Colonic mucosa (tissue), 4 donors: ENCODE measurements at regions not wholly inside any gene's neighbourhood (a gene's known extent, or its start where the extent isn't known, plus 50 kb on each side); places are given as distances from the start of the nearest gene placed in this dataset.

Experiments
- DNase-seq: peaks from one replicate; pipeline ENCODE4 v3.0.0-alpha.2; 2020
- H3K27ac ChIP-seq: fragments of 200-600 bp; one replicate; pipeline ENCODE4 v1.8.0; 2021
- H3K27me3 ChIP-seq: fragments of 200-600 bp; one replicate; pipeline ENCODE4 v1.8.0; 2021
- H3K36me3 ChIP-seq: fragments of 200-600 bp; one replicate; pipeline ENCODE4 v1.8.0; 2021
- H3K4me1 ChIP-seq: fragments of 200-600 bp; one replicate; pipeline ENCODE4 v1.8.0; 2021; ENCODE audit warnings: mild to moderate bottlenecking
- H3K4me3 ChIP-seq: fragments of 200-600 bp; one replicate; pipeline ENCODE4 v1.8.0; 2021
- H3K9ac ChIP-seq, 2 donors: one replicate each; pipeline ENCODE4 v1.7.0; 2013; ENCODE audit warnings: control low read depth in 2 of 2, low read depth in 2 of 2, low read length in 2 of 2
- H3K9me3 ChIP-seq: fragments of 200-600 bp; one replicate; pipeline ENCODE4 v1.8.0; 2021
- intact Hi-C: fragments of 100-400 bp; cut with DNase I; formaldehyde crosslinking; loops from one replicate; pipeline ENCODE4 v1.14.1; 2022
- TF ChIP-seq, protein P1 (sequence below): fragments of 200-600 bp; IDR thresholded peaks from one replicate; pipeline ENCODE4 v1.8.0; 2022; ENCODE audit warnings: antibody characterized with exemption, mild to moderate bottlenecking
- donor health status: healthy.
- donor health status: DM: no; HTN: no; CAD: no.
- donor health status: DM: no; HTN: no; CAD: no.

DNA sequence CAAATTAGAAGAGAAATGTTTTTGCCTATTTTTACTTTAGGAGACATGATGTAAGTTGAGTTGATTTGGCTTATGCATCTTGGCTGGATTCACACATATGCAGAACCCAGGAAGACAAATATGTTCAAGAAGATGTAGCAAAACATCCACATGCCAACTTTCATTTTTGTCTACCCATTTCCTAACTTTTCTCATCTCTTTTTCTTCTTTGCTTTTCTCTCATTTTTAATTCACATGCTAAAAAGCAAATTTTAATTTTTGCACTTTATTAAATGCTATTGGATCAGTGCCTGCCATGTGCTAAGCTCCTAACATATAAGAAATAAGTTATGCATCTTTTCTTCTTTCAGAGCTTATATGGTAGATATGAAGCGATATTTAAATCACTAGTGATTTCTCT lies 143.7 kb upstream of the GRM3 start:
- intact Hi-C loops: no loop called here
- TF ChIP-seq, protein P1, sequence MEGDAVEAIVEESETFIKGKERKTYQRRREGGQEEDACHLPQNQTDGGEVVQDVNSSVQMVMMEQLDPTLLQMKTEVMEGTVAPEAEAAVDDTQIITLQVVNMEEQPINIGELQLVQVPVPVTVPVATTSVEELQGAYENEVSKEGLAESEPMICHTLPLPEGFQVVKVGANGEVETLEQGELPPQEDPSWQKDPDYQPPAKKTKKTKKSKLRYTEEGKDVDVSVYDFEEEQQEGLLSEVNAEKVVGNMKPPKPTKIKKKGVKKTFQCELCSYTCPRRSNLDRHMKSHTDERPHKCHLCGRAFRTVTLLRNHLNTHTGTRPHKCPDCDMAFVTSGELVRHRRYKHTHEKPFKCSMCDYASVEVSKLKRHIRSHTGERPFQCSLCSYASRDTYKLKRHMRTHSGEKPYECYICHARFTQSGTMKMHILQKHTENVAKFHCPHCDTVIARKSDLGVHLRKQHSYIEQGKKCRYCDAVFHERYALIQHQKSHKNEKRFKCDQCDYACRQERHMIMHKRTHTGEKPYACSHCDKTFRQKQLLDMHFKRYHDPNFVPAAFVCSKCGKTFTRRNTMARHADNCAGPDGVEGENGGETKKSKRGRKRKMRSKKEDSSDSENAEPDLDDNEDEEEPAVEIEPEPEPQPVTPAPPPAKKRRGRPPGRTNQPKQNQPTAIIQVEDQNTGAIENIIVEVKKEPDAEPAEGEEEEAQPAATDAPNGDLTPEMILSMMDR: no peak
- no peak for DNase-seq
- no peak overlapping the region for H3K27ac ChIP-seq
- no peaks in the 10 kb centered on the region for H3K9me3 ChIP-seq
- no peak overlapping the region for H3K4me3 ChIP-seq
- no peak overlapping the region for H3K9ac ChIP-seq
- no peaks in the 10 kb centered on the region for H3K27me3 ChIP-seq
- no peaks in the 10 kb centered on the region for H3K36me3 ChIP-seq
- H3K4me1 ChIP-seq: no peaks in the 10 kb centered on the region

- Histone ChIP-seq H3K9ac (no peak overlapping the region), H3K4me1 (no peaks in the 10 kb centered on the region), H3K36me3 (no peaks in the 10 kb centered on the region), H3K27ac (no peak overlapping the region), H3K4me3 (no peak overlapping the region), H3K9me3 (no peaks in the 10 kb centered on the region), H3K27me3 (no peaks in the 10 kb centered on the region)
- TF ChIP-seq, protein P1: no peak
- intact Hi-C loops: no loop called here
- DNase-seq: no peak
Observed at GRCh38 chr7:86485827-86486226, 157.9 kb upstream of the GRM3 start.

GRCh38 chr7:86479144-86479543 lies 164.6 kb upstream of the GRM3 start:
- H3K4me1 ChIP-seq: no peaks in the 10 kb centered on the region
- H3K27me3 ChIP-seq: no peaks in the 10 kb centered on the region
- no peak overlapping the region for H3K4me3 ChIP-seq
- no peak for DNase-seq
- intact Hi-C loops: no loop called here
- no peak overlapping the region for H3K27ac ChIP-seq
- TF ChIP-seq, protein P1: no peak
- no peaks in the 10 kb centered on the region for H3K9me3 ChIP-seq
- no peaks in the 10 kb centered on the region for H3K36me3 ChIP-seq
- H3K9ac ChIP-seq: no peak overlapping the region

DNA sequence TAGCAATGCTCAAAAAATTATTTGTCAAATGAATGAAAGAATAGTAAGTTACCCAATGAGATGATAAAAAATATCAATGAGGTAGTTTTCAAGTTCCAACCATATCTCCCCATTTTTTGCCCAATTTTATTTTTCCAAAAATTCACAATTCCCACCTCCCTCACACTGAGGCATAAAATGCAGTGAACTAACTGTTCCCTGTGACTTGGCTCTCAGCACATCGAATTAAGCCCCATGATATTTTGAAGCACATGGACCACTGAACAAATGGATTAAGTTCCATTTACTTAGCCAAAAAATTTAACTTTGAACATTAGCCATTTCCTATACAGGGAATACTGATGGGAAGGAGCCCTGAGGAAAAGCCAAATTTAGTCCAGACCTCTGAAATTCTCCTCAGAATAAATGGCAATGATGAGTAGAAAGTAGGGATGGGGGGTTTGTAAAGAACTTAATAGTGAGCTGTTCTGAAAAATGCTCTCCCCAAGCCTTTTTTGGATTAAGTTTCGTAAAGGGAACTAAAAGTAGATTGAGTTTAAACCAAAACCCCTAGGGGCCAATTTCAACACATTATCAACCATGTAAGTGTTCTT lies 166.3 kb upstream of the GRM3 start:
- Histone ChIP-seq H3K36me3 (no peaks in the 10 kb centered on the region), H3K4me3 (no peak overlapping the region), H3K4me1 (no peaks in the 10 kb centered on the region), H3K9me3 (no peaks in the 10 kb centered on the region), H3K27me3 (no peaks in the 10 kb centered on the region), H3K27ac (no peak overlapping the region), H3K9ac (no peak overlapping the region)
- intact Hi-C loops: no loop called here
- DNase-seq: no peak
- TF ChIP-seq, protein P1: no peak

GRCh38 chr7:86470763-86471162 lies 172.9 kb upstream of the GRM3 start:
- TF ChIP-seq, protein P1: no peak
- intact Hi-C loops: no loop called here
- H3K27ac ChIP-seq: no peak overlapping the region
- H3K4me1 ChIP-seq: no peaks in the 10 kb centered on the region
- H3K9me3 ChIP-seq: no peaks in the 10 kb centered on the region
- H3K9ac ChIP-seq: no peak overlapping the region
- no peak for DNase-seq
- H3K27me3 ChIP-seq: no peaks in the 10 kb centered on the region
- H3K36me3 ChIP-seq: no peaks in the 10 kb centered on the region
- no peak overlapping the region for H3K4me3 ChIP-seq
